ENCODE measurements at regions not wholly inside any gene's neighbourhood (a gene's known extent, or its start where the extent isn't known, plus 50 kb on each side); places are given as distances from the start of the nearest gene placed in this dataset.
"Not testable (repeated sequence)": the region's sequence is repeated elsewhere in the genome, so short reads cannot be mapped to it uniquely, and the experiment has no call there.

DNA sequence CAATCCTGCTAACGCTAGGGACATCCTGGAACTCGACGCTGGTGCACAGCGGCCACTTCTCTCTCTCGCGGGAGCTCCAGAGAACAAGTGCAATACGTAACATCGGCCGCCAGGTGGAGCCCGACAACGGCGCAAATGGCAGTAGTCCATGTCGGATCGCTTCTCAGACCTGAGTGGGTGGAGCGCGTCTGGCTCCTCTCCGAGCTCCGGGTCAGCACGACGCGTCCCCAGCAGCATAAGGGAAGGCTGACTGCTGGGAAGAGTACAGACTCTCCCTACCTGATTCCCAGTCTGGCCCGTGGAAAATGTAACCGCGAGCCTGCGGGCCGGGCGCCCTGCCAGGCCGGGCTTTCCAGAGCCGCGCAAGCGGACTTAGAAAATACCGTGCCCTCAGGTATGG lies 1725.8 kb downstream of the SPATA31A7 start:
- not testable (repeated sequence) for TF ChIP-seq MAX (IDR thresholded peaks at IDR 0.05); EZH2 (conservative IDR thresholded peaks at IDR 0.05; ENCODE audit: low read depth, low read length); RAD21 (CRISPR knock-in tag; IDR thresholded peaks at IDR 0.05); NFATC3 (CRISPR knock-in tag; IDR thresholded peaks at IDR 0.05); ZNF567 (CRISPR knock-in tag; IDR thresholded peaks at IDR 0.05; ENCODE audit: borderline replicate concordance); ZNF317 (CRISPR knock-in tag; IDR thresholded peaks at IDR 0.05); ZNF382 (CRISPR knock-in tag; IDR thresholded peaks at IDR 0.05; ENCODE audit: borderline replicate concordance); MEIS1 (CRISPR knock-in tag; IDR thresholded peaks at IDR 0.05; ENCODE audit: borderline replicate concordance); TAF1 (CRISPR knock-in tag; IDR thresholded peaks at IDR 0.05)
- TF ChIP-seq, protein P1, sequence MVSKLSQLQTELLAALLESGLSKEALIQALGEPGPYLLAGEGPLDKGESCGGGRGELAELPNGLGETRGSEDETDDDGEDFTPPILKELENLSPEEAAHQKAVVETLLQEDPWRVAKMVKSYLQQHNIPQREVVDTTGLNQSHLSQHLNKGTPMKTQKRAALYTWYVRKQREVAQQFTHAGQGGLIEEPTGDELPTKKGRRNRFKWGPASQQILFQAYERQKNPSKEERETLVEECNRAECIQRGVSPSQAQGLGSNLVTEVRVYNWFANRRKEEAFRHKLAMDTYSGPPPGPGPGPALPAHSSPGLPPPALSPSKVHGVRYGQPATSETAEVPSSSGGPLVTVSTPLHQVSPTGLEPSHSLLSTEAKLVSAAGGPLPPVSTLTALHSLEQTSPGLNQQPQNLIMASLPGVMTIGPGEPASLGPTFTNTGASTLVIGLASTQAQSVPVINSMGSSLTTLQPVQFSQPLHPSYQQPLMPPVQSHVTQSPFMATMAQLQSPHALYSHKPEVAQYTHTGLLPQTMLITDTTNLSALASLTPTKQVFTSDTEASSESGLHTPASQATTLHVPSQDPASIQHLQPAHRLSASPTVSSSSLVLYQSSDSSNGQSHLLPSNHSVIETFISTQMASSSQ (IDR thresholded peaks at IDR 0.05; ENCODE audit: low read depth) = not testable (repeated sequence)
- TF ChIP-seq, protein P1 (CRISPR knock-in tag; IDR thresholded peaks at IDR 0.05; ENCODE audit: borderline replicate concordance) = not testable (repeated sequence)
- TF ChIP-seq, protein P2, sequence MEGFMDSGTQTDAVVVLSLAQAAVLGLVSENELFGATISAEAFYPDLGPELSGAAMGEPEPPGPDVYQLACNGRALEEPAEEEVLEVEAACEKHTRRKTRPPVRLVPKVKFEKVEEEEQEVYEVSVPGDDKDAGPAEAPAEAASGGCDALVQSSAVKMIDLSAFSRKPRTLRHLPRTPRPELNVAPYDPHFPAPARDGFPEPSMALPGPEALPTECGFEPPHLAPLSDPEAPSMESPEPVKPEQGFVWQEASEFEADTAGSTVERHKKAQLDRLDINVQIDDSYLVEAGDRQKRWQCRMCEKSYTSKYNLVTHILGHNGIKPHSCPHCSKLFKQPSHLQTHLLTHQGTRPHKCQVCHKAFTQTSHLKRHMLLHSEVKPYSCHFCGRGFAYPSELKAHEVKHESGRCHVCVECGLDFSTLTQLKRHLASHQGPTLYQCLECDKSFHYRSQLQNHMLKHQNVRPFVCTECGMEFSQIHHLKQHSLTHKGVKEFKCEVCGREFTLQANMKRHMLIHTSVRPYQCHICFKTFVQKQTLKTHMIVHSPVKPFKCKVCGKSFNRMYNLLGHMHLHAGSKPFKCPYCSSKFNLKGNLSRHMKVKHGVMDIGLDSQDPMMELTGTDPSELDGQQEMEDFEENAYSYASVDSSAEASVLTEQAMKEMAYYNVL (CRISPR knock-in tag; IDR thresholded peaks at IDR 0.05; ENCODE audit: borderline replicate concordance) = not testable (repeated sequence)
- TF ChIP-seq, protein P3, sequence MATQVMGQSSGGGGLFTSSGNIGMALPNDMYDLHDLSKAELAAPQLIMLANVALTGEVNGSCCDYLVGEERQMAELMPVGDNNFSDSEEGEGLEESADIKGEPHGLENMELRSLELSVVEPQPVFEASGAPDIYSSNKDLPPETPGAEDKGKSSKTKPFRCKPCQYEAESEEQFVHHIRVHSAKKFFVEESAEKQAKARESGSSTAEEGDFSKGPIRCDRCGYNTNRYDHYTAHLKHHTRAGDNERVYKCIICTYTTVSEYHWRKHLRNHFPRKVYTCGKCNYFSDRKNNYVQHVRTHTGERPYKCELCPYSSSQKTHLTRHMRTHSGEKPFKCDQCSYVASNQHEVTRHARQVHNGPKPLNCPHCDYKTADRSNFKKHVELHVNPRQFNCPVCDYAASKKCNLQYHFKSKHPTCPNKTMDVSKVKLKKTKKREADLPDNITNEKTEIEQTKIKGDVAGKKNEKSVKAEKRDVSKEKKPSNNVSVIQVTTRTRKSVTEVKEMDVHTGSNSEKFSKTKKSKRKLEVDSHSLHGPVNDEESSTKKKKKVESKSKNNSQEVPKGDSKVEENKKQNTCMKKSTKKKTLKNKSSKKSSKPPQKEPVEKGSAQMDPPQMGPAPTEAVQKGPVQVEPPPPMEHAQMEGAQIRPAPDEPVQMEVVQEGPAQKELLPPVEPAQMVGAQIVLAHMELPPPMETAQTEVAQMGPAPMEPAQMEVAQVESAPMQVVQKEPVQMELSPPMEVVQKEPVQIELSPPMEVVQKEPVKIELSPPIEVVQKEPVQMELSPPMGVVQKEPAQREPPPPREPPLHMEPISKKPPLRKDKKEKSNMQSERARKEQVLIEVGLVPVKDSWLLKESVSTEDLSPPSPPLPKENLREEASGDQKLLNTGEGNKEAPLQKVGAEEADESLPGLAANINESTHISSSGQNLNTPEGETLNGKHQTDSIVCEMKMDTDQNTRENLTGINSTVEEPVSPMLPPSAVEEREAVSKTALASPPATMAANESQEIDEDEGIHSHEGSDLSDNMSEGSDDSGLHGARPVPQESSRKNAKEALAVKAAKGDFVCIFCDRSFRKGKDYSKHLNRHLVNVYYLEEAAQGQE (IDR thresholded peaks at IDR 0.05; ENCODE audit: borderline replicate concordance in 1 of 2, low read depth in 1 of 2, low read length in 2 of 2) = not testable (repeated sequence)
- TF ChIP-seq, protein P4, sequence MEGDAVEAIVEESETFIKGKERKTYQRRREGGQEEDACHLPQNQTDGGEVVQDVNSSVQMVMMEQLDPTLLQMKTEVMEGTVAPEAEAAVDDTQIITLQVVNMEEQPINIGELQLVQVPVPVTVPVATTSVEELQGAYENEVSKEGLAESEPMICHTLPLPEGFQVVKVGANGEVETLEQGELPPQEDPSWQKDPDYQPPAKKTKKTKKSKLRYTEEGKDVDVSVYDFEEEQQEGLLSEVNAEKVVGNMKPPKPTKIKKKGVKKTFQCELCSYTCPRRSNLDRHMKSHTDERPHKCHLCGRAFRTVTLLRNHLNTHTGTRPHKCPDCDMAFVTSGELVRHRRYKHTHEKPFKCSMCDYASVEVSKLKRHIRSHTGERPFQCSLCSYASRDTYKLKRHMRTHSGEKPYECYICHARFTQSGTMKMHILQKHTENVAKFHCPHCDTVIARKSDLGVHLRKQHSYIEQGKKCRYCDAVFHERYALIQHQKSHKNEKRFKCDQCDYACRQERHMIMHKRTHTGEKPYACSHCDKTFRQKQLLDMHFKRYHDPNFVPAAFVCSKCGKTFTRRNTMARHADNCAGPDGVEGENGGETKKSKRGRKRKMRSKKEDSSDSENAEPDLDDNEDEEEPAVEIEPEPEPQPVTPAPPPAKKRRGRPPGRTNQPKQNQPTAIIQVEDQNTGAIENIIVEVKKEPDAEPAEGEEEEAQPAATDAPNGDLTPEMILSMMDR (CRISPR knock-in tag; IDR thresholded peaks at IDR 0.05) = not testable (repeated sequence)

Data from HepG2 (cell line).